Panc1 (cell line): ENCODE measurements at regions not wholly inside any gene's neighbourhood (a gene's known extent, or its start where the extent isn't known, plus 50 kb on each side); places are given as distances from the start of the nearest gene placed in this dataset.

Experiments used
- ATAC-seq: fragments of 200-7000 bp; cut with Tn5 transposase; 2 replicates; pipeline ENCODE4 v1.9.1; 2020; ENCODE audit warnings: mild to moderate bottlenecking, moderate library complexity
- BruUV-seq: library from RNA; stranded (reverse); fragments of 400-500 nt; replicated peaks from 2 replicates; lab custom pipeline; 2021; lab: Mats Ljungman, UMichigan
- CTCF ChIA-PET: fragments of 300-600 bp; sonication (Branson Sonifier 250); formaldehyde crosslinking; loops from one replicate; lab custom pipeline; 2022; ENCODE audit warnings: antibody characterized with exemption; lab: Charles Lee
- POLR2A ChIA-PET: fragments of 300-600 bp; sonication (Branson Sonifier 250); formaldehyde crosslinking; loops from one replicate; lab custom pipeline; 2022; ENCODE audit warnings: antibody characterized with exemption; lab: Charles Lee
- DNase-seq: peaks from one replicate; pipeline ENCODE4 v3.0.0-alpha.2; 2010; ENCODE audit warnings: low read depth, low spot score
- H3K27ac ChIP-seq: 2 replicates; pipeline ENCODE4 v1.5.1; 2011; ENCODE audit warnings: mild to moderate bottlenecking, low read length, inconsistent platforms
- H3K27me3 ChIP-seq: fragments of 200-500 bp; sonication (Bioruptor generic); 2 replicates; pipeline ENCODE4 v1.6.0; 2014; ENCODE audit warnings: low read length, inconsistent platforms; ENCODE audit not compliant: control insufficient read depth, insufficient read depth
- H3K36me3 ChIP-seq: fragments of 200-500 bp; sonication (Bioruptor generic); 2 replicates; pipeline ENCODE4 v1.5.1; 2014; ENCODE audit warnings: inconsistent platforms, mild to moderate bottlenecking, low read length, moderate library complexity; ENCODE audit not compliant: control insufficient read depth, insufficient read depth
- H3K4me1 ChIP-seq: 2 replicates; pipeline ENCODE4 v1.5.1; 2011; ENCODE audit warnings: inconsistent platforms, mild to moderate bottlenecking, low read length, moderate library complexity; ENCODE audit not compliant: control insufficient read depth, insufficient read depth
- H3K4me3 ChIP-seq, 2 experiments: 2 replicates each; pipeline ENCODE4 v1.5.1; 2011 to 2012; ENCODE audit warnings: low read depth in 2 of 2, low read length in 2 of 2, mild to moderate bottlenecking in 2 of 2, inconsistent platforms in 1 of 2, moderate library complexity in 1 of 2
- H3K9me3 ChIP-seq: fragments of 200-500 bp; sonication (Bioruptor generic); 2 replicates; pipeline ENCODE4 v1.5.1; 2014; ENCODE audit warnings: low read depth, mild to moderate bottlenecking, inconsistent platforms, low read length, moderate library complexity; ENCODE audit not compliant: control insufficient read depth, insufficient read depth
- POLR2AphosphoS5 ChIP-seq: IDR thresholded peaks from 2 replicates; pipeline ENCODE4 v1.6.1; 2012; ENCODE audit warnings: mild to moderate bottlenecking, low read depth, low read length, moderate library complexity
- SIN3A ChIP-seq: IDR thresholded peaks from 2 replicates; pipeline ENCODE4 v1.6.1; 2012; ENCODE audit warnings: low read depth, mild to moderate bottlenecking, low read length, moderate library complexity, borderline replicate concordance; ENCODE audit not compliant: insufficient read depth
- TCF7L2 ChIP-seq: IDR thresholded peaks from 2 replicates; pipeline ENCODE4 v1.6.1; 2011; ENCODE audit warnings: mild to moderate bottlenecking, low read depth, low read length, inconsistent platforms
- in situ Hi-C: cut with HindIII; loops from 2 replicates; pipeline ENCODE4 v1.10.0; 2016; ENCODE audit warnings: low sequenced_read_pairs, low pct_unique_long_range_greater_than_20kb
- intact Hi-C: fragments of 100-400 bp; cut with micrococcal nuclease; formaldehyde crosslinking; loops from one replicate; pipeline ENCODE4 v1.10.0; 2022; ENCODE audit not compliant: unreplicated experiment
- TF ChIP-seq, protein P1 (sequence below): fragments of 450-650 bp; IDR thresholded peaks from 2 replicates; pipeline ENCODE4 v1.5.1; 2017; ENCODE audit warnings: mild to moderate bottlenecking
- TF ChIP-seq, protein P2 (sequence below), 2 experiments: IDR thresholded peaks; 2 replicates each; pipeline ENCODE4 v1.6.1; 2011 to 2012; ENCODE audit warnings: low read depth in 2 of 2, control low read depth in 1 of 2, low read length in 1 of 2, mild to moderate bottlenecking in 1 of 2, moderate library complexity in 1 of 2; ENCODE audit not compliant: insufficient read depth in 1 of 2

DNA sequence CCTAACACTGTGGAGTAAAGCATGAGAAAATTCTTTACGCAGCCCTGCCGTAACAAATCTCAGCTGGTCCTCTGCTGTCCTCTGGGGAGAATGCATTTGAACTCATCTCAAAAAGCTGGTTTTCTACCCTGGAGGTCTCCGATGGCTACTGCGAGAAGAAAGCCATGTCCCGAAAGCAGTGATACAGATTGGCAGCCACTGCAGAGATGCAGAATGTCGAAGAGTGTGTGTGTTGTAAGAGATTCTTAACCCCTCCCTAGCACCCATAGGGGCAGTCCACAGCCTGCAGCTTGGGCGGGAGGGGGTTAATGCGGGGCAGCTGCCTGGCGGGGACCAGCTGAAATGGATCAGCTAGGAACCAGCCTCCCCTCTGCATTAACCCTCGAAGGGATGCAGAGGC is 235.9 kb downstream of the ZNF516 start:
- CTCF ChIA-PET = interaction anchor here (1.0 kb wide), 1 partner anchor 19 kb away, joined by 3 read pairs; no protein-coding TSS in a partner anchor
- Histone ChIP-seq H3K4me3 (no peak overlapping the region), H3K9me3 (no peaks in the 10 kb centered on the region), H3K36me3 (no peaks in the 10 kb centered on the region), H3K27ac (no peak overlapping the region), H3K4me1 (no peaks in the 10 kb centered on the region), H3K27me3 (peaks cover 43% of the 10 kb centered on the region)
- ATAC-seq = no peak; the same call in 1 of the 2 replicates
- no TSS peak for BruUV-seq
- DNase-seq = no peak
- TF ChIP-seq, protein P1, sequence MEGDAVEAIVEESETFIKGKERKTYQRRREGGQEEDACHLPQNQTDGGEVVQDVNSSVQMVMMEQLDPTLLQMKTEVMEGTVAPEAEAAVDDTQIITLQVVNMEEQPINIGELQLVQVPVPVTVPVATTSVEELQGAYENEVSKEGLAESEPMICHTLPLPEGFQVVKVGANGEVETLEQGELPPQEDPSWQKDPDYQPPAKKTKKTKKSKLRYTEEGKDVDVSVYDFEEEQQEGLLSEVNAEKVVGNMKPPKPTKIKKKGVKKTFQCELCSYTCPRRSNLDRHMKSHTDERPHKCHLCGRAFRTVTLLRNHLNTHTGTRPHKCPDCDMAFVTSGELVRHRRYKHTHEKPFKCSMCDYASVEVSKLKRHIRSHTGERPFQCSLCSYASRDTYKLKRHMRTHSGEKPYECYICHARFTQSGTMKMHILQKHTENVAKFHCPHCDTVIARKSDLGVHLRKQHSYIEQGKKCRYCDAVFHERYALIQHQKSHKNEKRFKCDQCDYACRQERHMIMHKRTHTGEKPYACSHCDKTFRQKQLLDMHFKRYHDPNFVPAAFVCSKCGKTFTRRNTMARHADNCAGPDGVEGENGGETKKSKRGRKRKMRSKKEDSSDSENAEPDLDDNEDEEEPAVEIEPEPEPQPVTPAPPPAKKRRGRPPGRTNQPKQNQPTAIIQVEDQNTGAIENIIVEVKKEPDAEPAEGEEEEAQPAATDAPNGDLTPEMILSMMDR = no peak
- TF ChIP-seq TCF7L2 = no peak
- TF ChIP-seq POLR2AphosphoS5 = no peak
- TF ChIP-seq, protein P2, sequence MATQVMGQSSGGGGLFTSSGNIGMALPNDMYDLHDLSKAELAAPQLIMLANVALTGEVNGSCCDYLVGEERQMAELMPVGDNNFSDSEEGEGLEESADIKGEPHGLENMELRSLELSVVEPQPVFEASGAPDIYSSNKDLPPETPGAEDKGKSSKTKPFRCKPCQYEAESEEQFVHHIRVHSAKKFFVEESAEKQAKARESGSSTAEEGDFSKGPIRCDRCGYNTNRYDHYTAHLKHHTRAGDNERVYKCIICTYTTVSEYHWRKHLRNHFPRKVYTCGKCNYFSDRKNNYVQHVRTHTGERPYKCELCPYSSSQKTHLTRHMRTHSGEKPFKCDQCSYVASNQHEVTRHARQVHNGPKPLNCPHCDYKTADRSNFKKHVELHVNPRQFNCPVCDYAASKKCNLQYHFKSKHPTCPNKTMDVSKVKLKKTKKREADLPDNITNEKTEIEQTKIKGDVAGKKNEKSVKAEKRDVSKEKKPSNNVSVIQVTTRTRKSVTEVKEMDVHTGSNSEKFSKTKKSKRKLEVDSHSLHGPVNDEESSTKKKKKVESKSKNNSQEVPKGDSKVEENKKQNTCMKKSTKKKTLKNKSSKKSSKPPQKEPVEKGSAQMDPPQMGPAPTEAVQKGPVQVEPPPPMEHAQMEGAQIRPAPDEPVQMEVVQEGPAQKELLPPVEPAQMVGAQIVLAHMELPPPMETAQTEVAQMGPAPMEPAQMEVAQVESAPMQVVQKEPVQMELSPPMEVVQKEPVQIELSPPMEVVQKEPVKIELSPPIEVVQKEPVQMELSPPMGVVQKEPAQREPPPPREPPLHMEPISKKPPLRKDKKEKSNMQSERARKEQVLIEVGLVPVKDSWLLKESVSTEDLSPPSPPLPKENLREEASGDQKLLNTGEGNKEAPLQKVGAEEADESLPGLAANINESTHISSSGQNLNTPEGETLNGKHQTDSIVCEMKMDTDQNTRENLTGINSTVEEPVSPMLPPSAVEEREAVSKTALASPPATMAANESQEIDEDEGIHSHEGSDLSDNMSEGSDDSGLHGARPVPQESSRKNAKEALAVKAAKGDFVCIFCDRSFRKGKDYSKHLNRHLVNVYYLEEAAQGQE (IDR thresholded peaks at IDR 0.05; ENCODE audit: insufficient read depth in 1 of 2, low read depth in 2 of 2, low read length in 1 of 2) = no peak
- no peak for TF ChIP-seq SIN3A
- POLR2A ChIA-PET = no interaction called here
- intact Hi-C loops = no loop called here
- in situ Hi-C loops = no loop called here

DNA sequence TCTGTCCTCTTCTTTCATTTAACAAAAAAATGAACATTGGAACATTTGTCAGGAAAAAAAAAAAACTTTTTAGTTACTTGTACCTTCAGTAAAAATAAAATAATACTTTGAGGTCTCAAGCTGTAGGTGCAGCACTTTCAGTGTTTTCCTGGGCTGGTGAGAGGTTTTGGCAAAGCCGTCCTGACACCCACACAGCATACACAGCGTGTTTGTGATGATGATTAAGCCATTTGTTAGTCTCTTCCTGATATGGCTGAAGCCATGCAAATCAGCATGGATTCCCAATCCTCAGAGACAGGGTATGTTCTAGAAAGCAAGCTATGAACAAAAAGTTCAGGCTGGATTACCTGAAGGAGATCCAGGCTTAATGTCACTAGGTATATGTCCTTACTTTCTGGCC is 236.8 kb downstream of the ZNF516 start:
- BruUV-seq = no TSS peak
- H3K4me3 ChIP-seq = no peak overlapping the region
- no peaks in the 10 kb centered on the region for H3K4me1 ChIP-seq
- TF ChIP-seq, protein P2 (IDR thresholded peaks at IDR 0.05; ENCODE audit: insufficient read depth in 1 of 2, low read depth in 2 of 2, low read length in 1 of 2) = no peak
- TF ChIP-seq SIN3A (no peak), TCF7L2 (no peak), POLR2AphosphoS5 (no peak)
- TF ChIP-seq, protein P1 = no peak
- ChIA-PET CTCF (interaction anchor here (1.0 kb wide), 1 partner anchor 20 kb away, joined by 3 read pairs; no protein-coding TSS in a partner anchor), POLR2A (no interaction called here)
- H3K9me3 ChIP-seq = no peaks in the 10 kb centered on the region
- in situ Hi-C loops = no loop called here
- peaks cover 52% of the 10 kb centered on the region for H3K27me3 ChIP-seq
- ATAC-seq (no peak), DNase-seq (no peak)
- no peaks in the 10 kb centered on the region for H3K36me3 ChIP-seq
- intact Hi-C loops = no loop called here
- H3K27ac ChIP-seq = no peak overlapping the region
